Hematopoietic multipotent progenitor cell treated with erythropoietin and hydrocortisone succinate and interleukin-3 and kit ligand, for 8 days (in vitro differentiated cells): ENCODE measurements at regions not wholly inside any gene's neighbourhood (a gene's known extent, or its start where the extent isn't known, plus 50 kb on each side); places are given as distances from the start of the nearest gene placed in this dataset.
"Not testable (repeated sequence)": the region's sequence is repeated elsewhere in the genome, so short reads cannot be mapped to it uniquely, and the experiment has no call there.

ENCODE experiments used
- DNase-seq: peaks from one replicate; pipeline ENCODE4 v3.0.0-alpha.2; 2015

GRCh38 chr14:105911006-105911847, 384.8 kb downstream of the TMEM121 start:
- DNase-seq = no peak

GRCh38 chr14:105911848-105912292, 385.5 kb downstream of the TMEM121 start:
- not testable (repeated sequence) for DNase-seq

GRCh38 chr14:105912641-105913180, 386.3 kb downstream of the TMEM121 start:
- DNase-seq = no peak

- DNase-seq = no peak
These were observed 386.8 kb downstream of the TMEM121 start for GRCh38 chr14:105913221-105913620.

- DNase-seq = no peak
These were observed 387.5 kb downstream of the TMEM121 start for GRCh38 chr14:105913861-105914260.

GRCh38 chr14:105914281-105914680, 387.9 kb downstream of the TMEM121 start:
- DNase-seq = not testable (repeated sequence)

- DNase-seq = no peak
These were observed 388.5 kb downstream of the TMEM121 start for GRCh38 chr14:105914738-105915385.

GRCh38 chr14:105915546-105915945, 389.2 kb downstream of the TMEM121 start:
- not testable (repeated sequence) for DNase-seq

- not testable (repeated sequence) for DNase-seq
These were observed 391.0 kb downstream of the TMEM121 start for GRCh38 chr14:105917136-105917932.

- DNase-seq = no peak
These were observed 391.6 kb downstream of the TMEM121 start for GRCh38 chr14:105917933-105918436.

- no peak for DNase-seq
These were observed 392.3 kb downstream of the TMEM121 start for GRCh38 chr14:105918496-105919262.

GRCh38 chr14:105919458-105920150, 393.2 kb downstream of the TMEM121 start:
- no peak for DNase-seq

GRCh38 chr14:105920151-105920700, 393.8 kb downstream of the TMEM121 start:
- DNase-seq = not testable (repeated sequence)

GRCh38 chr14:105920803-105921755, 394.7 kb downstream of the TMEM121 start:
- DNase-seq = not testable (repeated sequence)

GRCh38 chr14:105921781-105922180, 395.4 kb downstream of the TMEM121 start:
- DNase-seq = not testable (repeated sequence)

GRCh38 chr14:105923520-105924191, 397.3 kb downstream of the TMEM121 start:
- DNase-seq = not testable (repeated sequence)

- no peak for DNase-seq
These were observed 398.7 kb downstream of the TMEM121 start for GRCh38 chr14:105924951-105925591.

- DNase-seq = no peak
These were observed 399.4 kb downstream of the TMEM121 start for GRCh38 chr14:105925615-105926372.
